NCI-H1694 (cell line): ENCODE measurements at regions not wholly inside any gene's neighbourhood (a gene's known extent, or its start where the extent isn't known, plus 50 kb on each side); places are given as distances from the start of the nearest gene placed in this dataset.
"Not testable (repeated sequence)": the region's sequence is repeated elsewhere in the genome, so short reads cannot be mapped to it uniquely, and the experiment has no call there.

ENCODE experiments used
- DNase-seq: peaks from one replicate; lab custom pipeline; 2025; lab: John Stamatoyannopoulos, UW

DNA sequence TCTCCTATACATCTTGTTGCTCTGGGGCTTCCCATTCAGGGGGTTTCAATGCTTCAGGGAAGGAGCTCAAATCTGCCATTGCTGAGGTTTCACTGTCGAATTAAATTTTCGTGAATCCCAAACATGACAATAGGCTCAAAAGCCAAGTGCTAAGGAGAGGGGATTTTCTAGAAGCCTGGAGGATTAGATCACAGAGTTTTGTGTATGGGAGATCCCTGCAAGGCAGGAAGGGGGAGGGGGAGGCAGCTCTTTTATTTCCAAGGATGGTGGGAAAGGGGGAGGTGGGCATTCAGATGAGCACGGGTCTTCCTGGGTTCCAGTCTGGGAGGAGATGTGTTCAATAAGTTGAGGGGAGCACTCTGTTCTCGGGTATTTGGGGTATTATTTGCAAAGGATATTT, 69.9 kb upstream of the DLG1 start:
- DNase-seq: no peak

DNA sequence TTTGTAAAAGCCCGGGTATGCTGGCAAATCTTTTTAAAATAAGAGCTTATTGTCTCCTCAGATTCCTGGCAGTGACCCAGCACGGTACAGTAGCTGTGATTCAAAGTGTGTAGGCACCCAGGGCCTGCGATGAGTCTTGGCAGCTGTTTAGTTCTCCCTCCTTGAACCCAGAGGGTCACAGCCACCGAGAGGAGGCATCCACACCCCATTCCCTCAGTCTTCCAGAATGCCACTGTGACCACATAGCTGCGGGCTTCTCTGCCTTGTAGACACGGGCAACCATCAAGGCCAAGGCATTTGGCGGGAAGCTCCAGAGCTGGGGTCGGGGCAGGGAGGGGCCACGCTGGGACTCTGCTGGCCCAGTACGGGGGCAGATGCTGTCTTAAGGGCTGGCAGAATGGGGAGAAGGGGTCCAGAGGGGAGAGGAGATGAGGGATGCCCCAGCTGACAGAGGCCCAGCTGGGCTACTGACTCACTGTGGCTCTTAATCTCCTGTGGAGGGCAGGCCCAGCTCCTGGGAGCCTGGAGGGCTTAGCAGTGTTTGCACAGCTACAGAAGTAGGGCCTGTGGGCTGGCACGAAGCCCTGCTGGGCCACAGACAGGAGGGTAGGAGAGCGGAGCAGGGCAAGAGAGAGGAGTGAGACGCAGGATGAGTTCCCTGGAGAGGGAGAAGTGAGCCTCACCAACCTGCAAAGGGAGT, 68.8 kb upstream of the DLG1 start:
- peak; percentile 40 for DNase-seq

DNA sequence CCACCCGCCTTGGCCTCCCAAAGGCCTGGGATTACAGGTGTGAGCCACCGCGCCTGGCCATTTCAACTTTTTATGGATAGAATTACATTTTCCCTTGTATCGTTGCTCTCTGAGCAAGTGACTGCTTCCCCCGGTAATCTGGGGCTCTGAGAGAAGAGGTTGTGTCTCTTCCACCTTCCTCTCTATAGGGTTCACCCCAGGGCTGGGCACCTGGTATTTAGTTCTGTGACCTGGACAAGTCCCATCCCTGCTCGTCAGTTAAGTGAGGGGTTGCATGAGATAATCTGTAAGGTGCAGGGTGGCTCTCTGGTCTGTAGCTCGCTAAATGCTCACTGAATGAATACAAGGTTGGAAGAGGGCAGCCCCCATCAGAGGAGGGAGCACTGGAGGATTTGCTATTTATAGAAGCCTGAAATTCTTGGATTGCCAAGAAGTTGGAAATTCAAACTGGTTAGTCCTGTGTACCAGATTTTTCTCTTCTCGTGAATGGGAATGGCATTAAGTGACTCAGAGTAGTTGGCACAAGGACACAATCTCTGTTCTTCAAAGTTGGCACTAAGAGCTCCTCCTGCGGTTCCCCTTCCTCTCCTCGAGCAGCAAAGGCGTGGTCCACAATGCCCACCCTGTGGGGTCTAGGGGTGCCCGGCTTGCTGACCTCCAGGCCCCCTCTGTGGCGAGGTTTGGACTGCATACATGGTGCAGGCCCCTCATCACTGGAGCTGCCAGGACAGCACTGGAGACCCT, 68.1 kb upstream of the DLG1 start:
- no peak for DNase-seq

DNA sequence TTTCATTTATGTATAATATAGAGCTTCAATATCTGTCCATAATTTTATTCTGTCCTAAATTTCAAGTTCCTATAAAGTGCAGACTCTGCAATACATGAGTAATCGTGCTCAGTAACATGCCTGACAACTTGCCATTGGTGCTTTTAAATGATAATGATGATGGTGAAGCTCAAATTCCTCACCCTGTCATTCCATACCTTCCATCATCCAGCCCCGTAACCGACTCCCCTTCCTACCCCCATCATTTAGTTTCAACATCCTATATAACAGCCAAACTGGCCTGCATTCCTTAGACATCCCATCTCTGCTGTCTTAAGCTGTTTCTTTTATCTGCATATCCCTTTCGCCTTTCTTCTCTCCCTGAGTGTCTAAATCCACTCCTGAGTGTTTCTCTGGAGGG, 67.2 kb upstream of the DLG1 start:
- DNase-seq: no peak

DNA sequence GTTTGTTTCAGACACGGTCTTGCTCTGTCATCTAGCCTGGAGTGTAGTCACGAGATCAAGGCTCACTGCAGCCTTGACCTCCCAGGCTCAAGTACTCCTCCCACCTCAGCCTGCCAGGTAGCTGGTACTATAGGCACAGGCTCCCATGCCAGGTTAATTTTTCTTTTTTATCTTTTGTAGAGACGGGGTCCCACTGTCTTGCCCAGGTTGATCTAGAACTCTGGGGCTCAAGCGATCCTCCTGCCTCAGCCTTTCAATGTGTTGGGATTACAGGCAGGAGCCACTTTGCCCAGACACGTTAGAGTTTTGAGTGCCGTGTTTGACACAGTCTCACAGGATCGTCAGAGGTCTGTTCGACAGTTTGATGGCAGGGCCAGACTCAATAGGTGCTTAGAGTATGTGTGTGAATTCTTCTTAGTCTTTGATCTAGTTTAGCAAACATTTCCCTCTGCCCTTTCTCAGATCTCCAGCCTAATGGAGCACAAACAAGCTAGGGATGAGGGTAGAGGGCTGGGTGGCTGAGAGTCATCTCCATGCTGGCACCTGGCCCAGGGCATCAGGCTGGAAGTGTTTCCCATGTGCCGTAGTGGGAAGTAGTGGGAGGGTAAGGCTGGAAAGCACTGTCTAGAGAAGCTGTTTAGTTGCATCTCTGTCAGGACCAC, 66.1 kb upstream of the DLG1 start:
- peak; percentile 50 for DNase-seq

DNA sequence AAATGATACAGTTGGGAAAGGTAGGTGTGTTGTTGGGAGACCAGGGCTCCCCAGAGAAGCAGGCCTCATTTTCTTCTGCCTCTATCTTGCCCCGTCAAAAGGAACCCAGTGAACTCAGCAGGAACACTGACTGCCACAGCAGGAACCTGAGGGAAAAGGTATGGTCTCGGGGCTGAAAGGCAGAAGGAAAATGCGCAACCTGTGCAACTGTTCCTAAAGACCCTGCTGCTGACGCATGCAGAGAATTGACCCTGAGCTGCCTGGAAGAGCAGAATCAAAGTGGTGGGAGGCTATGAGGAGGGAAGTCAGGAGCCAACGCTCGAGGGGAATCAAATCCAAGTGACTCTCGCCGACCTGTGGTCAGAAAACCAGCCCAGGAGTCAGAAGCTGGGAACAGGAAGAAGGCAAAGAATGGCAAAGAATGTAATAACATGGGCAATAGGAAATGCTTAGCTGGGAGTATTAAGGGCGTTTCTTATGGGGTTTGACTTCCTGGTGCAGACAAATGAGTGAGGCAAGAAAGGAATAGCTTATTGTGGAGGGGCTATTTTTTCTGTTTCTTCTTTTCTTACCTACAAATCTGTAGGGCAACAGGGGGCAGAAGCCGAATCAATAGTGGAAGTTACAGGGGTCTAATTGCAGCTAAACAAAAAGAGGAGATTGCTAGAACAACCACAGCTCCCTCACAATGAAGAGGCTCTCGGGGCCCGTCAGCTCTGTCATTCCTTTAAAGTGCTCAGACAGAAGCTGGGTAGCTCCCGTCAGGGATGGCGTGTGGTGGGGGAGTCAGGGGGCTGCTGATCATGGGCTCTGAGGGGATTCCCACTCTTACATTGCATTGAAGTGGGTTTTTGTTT, 65.4 kb upstream of the DLG1 start:
- DNase-seq: no peak

DNA sequence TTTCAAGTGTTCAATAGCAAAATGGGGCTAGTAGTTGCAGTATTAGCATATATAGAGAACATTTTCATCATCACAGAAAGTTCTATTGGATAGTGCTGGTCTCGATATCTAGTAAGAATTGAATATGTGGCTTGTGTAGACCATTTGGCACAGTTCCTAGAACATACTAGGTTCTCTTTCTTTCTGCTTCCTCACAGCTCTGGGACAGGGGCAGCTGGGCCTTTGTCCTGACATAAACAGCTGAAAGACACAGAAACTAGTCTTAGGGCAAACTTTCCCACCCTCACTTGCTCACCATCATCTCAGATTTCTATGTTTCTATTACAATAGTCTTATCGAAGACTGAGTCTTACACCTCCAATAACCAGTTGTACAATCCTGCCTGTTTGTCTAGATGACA, 63.7 kb upstream of the DLG1 start:
- no peak for DNase-seq

DNA sequence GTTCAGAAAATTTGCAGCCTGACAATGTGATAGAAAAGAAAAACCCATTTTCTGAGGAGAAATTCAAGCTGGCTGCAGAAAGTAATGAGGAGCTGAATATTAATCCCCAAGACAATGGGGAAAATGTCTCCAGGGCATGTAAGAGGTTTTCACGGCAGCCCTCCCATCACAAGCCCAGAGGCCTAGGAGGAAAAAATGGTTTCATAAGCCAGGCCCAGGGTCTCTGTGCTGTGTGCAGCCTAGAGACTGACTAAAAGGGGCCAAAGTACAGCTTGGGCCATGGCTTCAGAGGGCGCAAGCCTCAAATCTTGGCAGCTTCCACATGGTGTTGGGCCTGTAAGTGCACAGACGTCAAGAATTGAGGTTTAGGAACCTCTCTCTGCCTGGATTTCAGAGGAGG, 61.7 kb upstream of the DLG1 start:
- DNase-seq: not testable (repeated sequence)

DNA sequence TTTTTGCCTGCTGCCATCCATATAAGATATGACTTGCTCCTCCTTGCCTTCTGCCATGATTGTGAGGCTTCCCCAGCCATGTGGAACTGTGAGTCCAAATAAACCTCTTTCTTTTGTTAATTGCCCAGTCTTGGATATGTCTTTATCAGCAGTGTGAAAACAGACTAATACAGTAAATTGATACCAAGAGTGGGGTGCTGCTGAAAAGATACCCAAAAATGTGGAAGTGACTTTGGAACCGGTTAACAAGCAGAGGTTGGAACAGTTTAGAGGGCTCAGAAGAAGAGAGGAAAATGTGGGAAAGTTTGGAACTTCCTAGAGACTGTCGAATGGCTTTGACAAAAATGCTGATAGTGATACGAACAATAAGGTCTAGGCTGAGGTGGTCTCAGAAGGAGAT, 61.1 kb upstream of the DLG1 start:
- not testable (repeated sequence) for DNase-seq

DNA sequence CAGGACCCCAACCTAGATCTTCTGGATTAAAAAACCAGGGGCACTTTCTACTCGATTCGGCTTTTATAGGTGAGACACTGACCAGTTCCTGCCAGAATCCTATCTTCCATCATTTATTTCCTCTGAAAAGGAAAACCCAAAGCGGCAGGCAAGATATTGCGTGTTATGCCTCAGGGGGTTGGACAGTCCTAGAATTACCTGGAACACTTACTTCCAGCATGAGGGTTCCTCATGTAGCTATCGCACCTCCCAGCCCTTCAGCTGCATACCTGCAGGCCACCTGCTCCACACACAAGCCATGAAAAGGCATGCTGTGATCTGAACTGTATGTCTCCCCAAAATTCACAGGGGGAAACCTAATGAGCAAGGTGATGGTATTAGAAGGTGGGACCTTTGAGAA, 58.3 kb upstream of the DLG1 start:
- no peak for DNase-seq

DNA sequence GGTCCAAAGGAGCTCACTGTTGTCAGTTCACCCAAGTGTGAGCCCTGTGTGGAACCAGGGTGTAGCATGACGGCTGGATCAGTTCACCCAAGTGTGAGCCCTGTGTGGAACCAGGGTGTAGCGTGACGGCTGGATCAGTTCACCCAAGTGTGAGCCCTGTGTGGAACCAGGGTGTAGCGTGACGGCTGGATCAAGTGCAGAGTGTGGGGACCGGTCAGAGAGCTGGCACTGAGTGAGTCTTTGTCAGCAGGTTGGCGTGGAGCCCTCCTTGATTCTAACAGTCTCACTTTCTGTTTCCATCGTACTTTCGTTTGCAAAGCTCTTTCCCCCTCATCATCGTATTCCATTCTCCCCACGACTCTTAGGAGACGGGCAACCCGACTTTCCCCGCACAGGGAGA, 57.9 kb upstream of the DLG1 start:
- DNase-seq: no peak

DNA sequence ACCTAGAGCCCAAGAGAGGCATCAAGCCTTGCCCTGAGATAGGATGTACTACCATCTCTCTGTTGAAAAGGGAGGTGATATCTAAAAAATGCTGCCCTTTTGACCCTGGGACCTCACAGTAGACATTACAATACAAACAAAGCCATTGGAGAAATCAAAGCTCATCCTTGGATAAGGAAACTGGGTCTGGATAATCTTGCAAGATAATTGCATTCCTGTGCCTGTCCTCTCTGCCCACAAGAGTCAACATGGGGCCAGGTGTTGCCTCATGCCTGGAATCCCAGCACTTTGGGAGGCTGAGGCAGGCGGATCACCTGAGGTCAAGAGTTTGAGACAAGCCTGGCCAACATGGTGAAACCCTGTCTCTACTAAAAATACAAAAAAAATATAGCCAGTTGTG, 57.3 kb upstream of the DLG1 start:
- DNase-seq: no peak

DNA sequence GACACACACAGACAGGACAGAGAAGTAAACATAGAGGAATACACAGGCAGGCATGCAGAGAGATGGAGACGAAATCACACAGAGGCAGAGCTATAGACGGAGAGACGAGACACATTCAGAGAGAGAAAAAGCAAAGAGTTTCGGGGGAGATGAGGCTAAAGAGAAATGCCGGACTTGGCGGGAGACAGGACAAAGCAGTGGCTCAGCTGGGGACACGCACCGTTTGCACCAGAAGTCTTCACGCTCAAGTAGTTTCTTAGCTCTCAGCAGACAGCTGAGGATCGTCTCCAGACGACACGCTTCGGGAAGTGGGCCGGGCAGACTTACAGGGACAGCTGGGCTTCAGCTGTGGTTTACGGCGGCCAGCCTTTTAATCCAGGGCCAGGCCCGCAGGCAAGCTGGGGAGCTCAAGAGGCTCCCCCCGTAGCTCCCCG, 56.2 kb upstream of the DLG1 start:
- no peak for DNase-seq

DNA sequence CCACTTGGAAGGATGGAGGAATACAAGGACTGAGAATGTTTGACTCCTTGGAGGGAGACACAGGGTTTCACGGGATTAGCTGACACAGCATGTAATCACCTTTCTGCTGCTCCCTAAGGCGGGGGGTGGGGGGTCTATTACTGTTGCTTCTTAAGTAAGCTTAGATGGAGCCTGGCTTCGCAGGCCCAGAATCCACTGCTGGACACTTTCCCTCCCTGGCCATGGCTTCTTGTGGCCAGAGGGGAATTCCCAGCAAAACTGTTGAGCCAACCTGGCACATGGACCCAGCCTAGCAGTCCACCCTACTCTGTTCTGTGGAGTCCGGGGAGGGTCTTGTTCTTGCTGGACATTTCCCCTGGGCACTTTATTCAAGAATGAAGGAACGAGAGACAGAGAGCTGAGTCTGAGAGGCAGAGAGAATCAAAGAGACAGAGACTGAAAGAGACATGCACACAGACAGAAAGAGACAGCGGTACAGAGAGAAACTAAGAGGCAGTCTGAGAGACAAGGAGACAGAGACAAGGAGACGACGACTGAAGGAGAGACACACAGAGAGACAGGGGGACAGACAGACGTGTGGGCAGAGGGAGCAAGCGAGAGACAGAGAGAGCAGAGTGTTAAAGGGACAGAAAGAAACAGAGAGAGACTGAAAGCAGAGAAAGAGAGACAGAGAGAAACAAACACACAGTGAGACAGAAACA, 55.6 kb upstream of the DLG1 start:
- DNase-seq: no peak

DNA sequence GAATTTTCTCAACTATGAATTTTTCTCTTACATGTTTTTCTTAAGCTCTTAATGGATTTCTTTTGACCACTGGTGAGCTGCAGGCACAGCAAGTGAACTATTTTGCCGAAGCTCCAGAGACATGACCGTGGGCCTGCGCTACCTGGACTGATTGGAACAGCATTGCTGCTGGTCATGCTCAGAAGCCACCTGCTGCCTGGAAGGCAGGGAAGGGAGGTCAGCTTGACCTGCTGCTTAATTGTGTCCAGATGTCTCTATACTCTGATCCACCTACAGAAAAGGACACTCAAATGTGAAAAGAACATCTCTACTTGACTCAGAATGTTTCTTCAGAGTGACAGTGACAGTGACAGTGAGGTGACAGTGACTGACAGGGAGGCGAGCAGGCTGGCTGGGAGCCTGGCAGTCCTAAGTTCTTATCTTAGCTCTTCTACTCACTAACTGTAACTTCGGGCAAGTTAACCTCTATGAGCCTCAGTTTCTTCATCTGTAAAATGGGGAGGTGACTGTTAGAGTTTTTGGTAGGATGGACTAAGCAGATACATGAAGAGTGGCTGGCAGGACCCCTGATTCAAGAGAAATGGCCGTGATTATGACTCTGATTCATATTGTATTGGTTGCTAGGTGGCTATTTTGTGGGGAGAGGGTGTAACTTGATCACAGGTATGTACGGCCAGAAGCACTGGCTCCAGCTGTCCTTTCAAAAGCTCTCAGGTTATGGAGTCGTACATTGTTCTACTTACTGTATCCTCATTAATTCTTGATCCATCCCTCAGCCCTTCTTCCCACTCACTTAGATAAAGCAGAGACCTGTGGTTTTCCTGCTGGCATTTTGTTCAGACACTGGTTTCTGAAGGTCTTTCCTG, 54.8 kb upstream of the DLG1 start:
- no peak for DNase-seq

DNA sequence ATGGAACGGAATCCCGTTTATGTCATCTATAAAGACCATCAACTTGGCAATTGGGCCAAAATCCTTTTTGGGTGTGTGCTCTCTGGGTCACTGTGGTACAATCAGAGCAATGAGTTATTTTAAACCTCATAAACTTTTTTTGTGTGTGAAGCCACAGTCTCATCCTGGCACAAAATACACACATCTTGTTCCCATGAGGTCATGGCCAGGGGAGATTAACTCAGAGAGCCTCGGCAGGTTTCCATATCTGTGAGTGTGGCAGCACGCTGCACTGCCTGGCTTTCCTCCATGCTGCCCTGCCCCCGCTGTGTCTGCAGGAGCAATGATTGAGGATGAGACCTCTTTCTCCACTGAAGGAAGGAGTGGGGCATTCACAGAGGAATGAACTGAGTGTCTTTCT, 54.0 kb upstream of the DLG1 start:
- no peak for DNase-seq

DNA sequence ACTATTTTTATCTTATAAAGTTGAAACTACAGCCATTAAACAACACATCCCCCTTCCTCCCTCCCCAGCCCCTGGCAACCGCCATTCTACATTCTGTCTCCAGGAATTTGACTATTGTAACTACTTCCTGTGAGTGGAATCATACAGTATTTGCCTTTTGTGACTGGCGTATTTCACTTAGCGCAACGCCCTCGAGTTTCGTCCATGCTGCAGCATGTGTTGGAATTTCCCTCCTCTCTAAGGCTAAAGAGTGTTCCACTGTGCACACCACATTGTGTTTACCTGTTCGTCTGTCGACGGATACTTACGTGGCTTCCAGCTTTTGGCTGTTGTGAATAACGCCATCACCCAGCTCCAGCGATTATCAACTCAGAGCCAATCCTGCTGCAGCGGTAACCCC, 52.0 kb upstream of the DLG1 start:
- no peak for DNase-seq

DNA sequence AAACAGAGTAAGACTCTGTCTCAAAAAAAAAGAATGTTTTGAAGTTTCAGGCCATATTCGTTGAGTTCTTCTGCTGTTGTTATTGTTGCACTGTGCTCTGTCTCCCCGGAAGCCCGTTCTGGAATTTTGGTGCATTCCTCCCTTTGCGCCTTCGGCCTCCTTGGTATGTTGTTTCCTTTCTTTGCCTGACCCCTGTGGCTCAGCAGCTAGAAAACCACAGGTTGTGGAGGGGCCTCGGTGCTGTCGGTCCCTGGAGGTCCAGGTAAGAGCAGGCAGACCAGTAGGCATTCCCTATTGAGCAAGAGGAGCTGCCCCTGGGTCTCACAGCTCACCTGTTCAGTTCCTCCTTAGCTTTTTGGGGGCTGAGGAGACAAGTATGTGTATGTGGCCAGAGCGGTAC, 51.0 kb upstream of the DLG1 start:
- no peak for DNase-seq
